Keratinocyte (primary cell): ENCODE measurements at regions not wholly inside any gene's neighbourhood (a gene's known extent, or its start where the extent isn't known, plus 50 kb on each side); places are given as distances from the start of the nearest gene placed in this dataset.
A peak's percentile ranks its signal among the peaks of the same experiment; 100 is the strongest.

ENCODE experiments used
- DNase-seq: peaks from one replicate; pipeline ENCODE4 v3.0.0-alpha.2; 2011; ENCODE audit warnings: low read depth, missing footprints, low spot score
- FAIRE-seq: peaks from 2 replicates; lab custom pipeline; 2011; peaks lifted over from hg19 to GRCh38; lab: Jason Lieb, UNC
- H2AFZ ChIP-seq: 2 replicates; pipeline ENCODE4 v1.6.0; 2012; ENCODE audit warnings: low read length, control low read depth, inconsistent platforms; ENCODE audit not compliant: control insufficient read depth
- H3K27ac ChIP-seq: 2 replicates; pipeline ENCODE4 v1.5.1; 2011; ENCODE audit warnings: low read length; ENCODE audit not compliant: control insufficient read depth, insufficient read depth
- H3K27me3 ChIP-seq: 3 replicates; pipeline ENCODE4 v1.6.0; 2011; ENCODE audit warnings: low read length; ENCODE audit not compliant: control insufficient read depth, insufficient read depth; ENCODE audit errors: extremely low read depth
- H3K36me3 ChIP-seq, 2 experiments: 2 replicates in 1 of 2; 3 replicates in 1 of 2; pipeline ENCODE4 v1.5.1; 2011; ENCODE audit warnings: low read length in 2 of 2, mild to moderate bottlenecking in 1 of 2; ENCODE audit not compliant: control insufficient read depth in 2 of 2, insufficient read depth in 2 of 2; ENCODE audit errors: extremely low read depth in 1 of 2
- H3K4me1 ChIP-seq: 3 replicates; pipeline ENCODE4 v1.5.1; 2011; ENCODE audit warnings: low read length; ENCODE audit not compliant: control insufficient read depth, insufficient read depth; ENCODE audit errors: extremely low read depth
- H3K4me2 ChIP-seq: 3 replicates; pipeline ENCODE4 v1.6.0; 2011; ENCODE audit warnings: low read depth, low read length; ENCODE audit not compliant: control insufficient read depth, insufficient read depth; ENCODE audit errors: extremely low read depth
- H3K4me3 ChIP-seq, 3 experiments: fragments of 200-600 bp in 1 of 3; sonication (generic) in 1 of 3; 2 replicates in 2 of 3; 3 replicates in 1 of 3; pipeline ENCODE4 v1.5.1; 2011 to 2016; ENCODE audit warnings: low read length in 3 of 3, mild to moderate bottlenecking in 3 of 3, control low read depth in 2 of 3, inconsistent platforms in 1 of 3, low read depth in 1 of 3, mixed read lengths in 1 of 3, mixed run types in 1 of 3, moderate library complexity in 1 of 3; ENCODE audit not compliant: control insufficient read depth in 2 of 3, insufficient read depth in 2 of 3; ENCODE audit errors: extremely low read depth in 1 of 3
- H3K79me2 ChIP-seq: 2 replicates; pipeline ENCODE4 v1.6.0; 2012; ENCODE audit warnings: low read length; ENCODE audit not compliant: control insufficient read depth, insufficient read depth
- H3K9ac ChIP-seq: 3 replicates; pipeline ENCODE4 v1.6.0; 2011; ENCODE audit warnings: low read length; ENCODE audit not compliant: control insufficient read depth, insufficient read depth; ENCODE audit errors: extremely low read depth
- H3K9me1 ChIP-seq: 3 replicates; pipeline ENCODE4 v1.6.0; 2011; ENCODE audit warnings: low read length; ENCODE audit not compliant: control insufficient read depth, insufficient read depth; ENCODE audit errors: extremely low read depth
- H3K9me3 ChIP-seq: 2 replicates; pipeline ENCODE4 v1.5.1; 2012; ENCODE audit warnings: low read depth, low read length; ENCODE audit not compliant: control insufficient read depth
- H4K20me1 ChIP-seq: 3 replicates; pipeline ENCODE4 v1.6.0; 2011; ENCODE audit warnings: low read length; ENCODE audit not compliant: control insufficient read depth, insufficient read depth; ENCODE audit errors: extremely low read depth
- CTCF ChIP-seq, 3 experiments: IDR thresholded peaks in 1 of 3; conservative IDR thresholded peaks in 1 of 3; optimal IDR thresholded peaks in 1 of 3; 2 replicates in 2 of 3; 3 replicates in 1 of 3; pipeline versions ENCODE3 to v1.5.1; 2011; ENCODE audit warnings: low read length in 3 of 3, mild to moderate bottlenecking in 3 of 3, moderate library complexity in 2 of 3, control low read depth in 1 of 3, inconsistent platforms in 1 of 3; ENCODE audit not compliant: insufficient read depth in 2 of 3; ENCODE audit errors: extremely low read depth in 1 of 3
- EZH2 ChIP-seq: IDR thresholded peaks from one replicate; pipeline ENCODE4 v1.6.1; 2012; ENCODE audit warnings: inconsistent platforms, mild to moderate bottlenecking, low read length, moderate library complexity
- dilution Hi-C: fragments of 300-500 bp; cut with MboI; formaldehyde crosslinking; loops from one replicate; pipeline ENCODE4 v1.7.0; 2020; ENCODE audit warnings: low sequenced_read_pairs; ENCODE audit not compliant: extremely low pct_ligation_motif_present

DNA sequence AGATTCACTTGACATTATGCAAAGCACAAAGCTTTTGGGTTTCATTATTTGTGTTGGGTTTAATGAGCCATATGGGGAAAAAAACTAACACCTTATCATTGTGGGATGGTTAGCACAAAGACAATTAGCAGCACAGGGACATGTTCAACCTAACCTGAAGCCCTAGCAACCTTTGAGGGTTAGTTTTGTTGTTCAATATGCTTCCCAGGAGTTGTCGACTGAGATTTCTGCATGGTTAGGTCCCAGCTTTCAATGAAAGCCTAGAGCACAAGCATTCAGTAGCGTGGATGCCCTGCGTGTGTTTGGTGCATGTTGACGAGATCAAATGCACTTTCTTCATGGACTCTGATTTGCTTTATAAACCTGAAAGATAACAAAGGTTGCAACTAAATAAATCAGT lies 565.2 kb upstream of the TLE4 start:
- Histone ChIP-seq H3K4me2 (no peak overlapping the region), H2AFZ (no peak overlapping the region), H3K79me2 (no peaks in the 10 kb centered on the region), H3K9ac (no peak overlapping the region), H3K9me1 (no peaks in the 10 kb centered on the region), H3K27me3 (no peaks in the 10 kb centered on the region), H3K36me3 (no peaks in the 10 kb centered on the region), H3K4me3 (no peak overlapping the region), H3K27ac (no peak overlapping the region), H4K20me1 (no peaks in the 10 kb centered on the region), H3K9me3 (no peaks in the 10 kb centered on the region), H3K4me1 (no peaks in the 10 kb centered on the region)
- DNase-seq (no peak), FAIRE-seq (no peak)
- TF ChIP-seq CTCF (optimal IDR thresholded peaks at IDR 0.05 in 1 of 3, IDR thresholded peaks at IDR 0.05 in 1 of 3, conservative IDR thresholded peaks at IDR 0.05 in 1 of 3; ENCODE audit: extremely low read depth in 1 of 3, insufficient read depth in 2 of 3, low read length in 3 of 3) = no peak
- dilution Hi-C loops = no loop called here

GRCh38 chr9:79007701-79008483 lies 563.9 kb upstream of the TLE4 start:
- Histone ChIP-seq H4K20me1 (no peaks in the 10 kb centered on the region), H2AFZ (no peak overlapping the region), H3K9me1 (no peaks in the 10 kb centered on the region), H3K4me1 (peaks cover 5% of the 10 kb centered on the region), H3K27ac (no peak overlapping the region), H3K36me3 (no peaks in the 10 kb centered on the region), H3K9ac (no peak overlapping the region), H3K9me3 (no peaks in the 10 kb centered on the region), H3K4me2 (no peak overlapping the region), H3K4me3 (no peak overlapping the region), H3K27me3 (no peaks in the 10 kb centered on the region), H3K79me2 (no peaks in the 10 kb centered on the region)
- dilution Hi-C loops = no loop called here
- DNase-seq = no peak
- TF ChIP-seq CTCF (optimal IDR thresholded peaks at IDR 0.05 in 1 of 3, IDR thresholded peaks at IDR 0.05 in 1 of 3, conservative IDR thresholded peaks at IDR 0.05 in 1 of 3; ENCODE audit: extremely low read depth in 1 of 3, insufficient read depth in 2 of 3, low read length in 3 of 3) (no peak), EZH2 (no peak)
- FAIRE-seq = peak; percentile 58
